HUES6 (cell line): ENCODE measurements at regions not wholly inside any gene's neighbourhood (a gene's known extent, or its start where the extent isn't known, plus 50 kb on each side); places are given as distances from the start of the nearest gene placed in this dataset.

Source experiments
- H3K27ac ChIP-seq: 2 replicates; pipeline ENCODE4 v1.7.0; 2013; ENCODE audit warnings: low read depth, mild to moderate bottlenecking, low read length, inconsistent platforms
- H3K27me3 ChIP-seq: 2 replicates; pipeline ENCODE4 v1.6.1; 2013; ENCODE audit warnings: low read length; ENCODE audit not compliant: control insufficient read depth, insufficient read depth
- H3K36me3 ChIP-seq: 2 replicates; pipeline ENCODE4 v1.6.1; 2013; ENCODE audit warnings: low read length; ENCODE audit not compliant: control insufficient read depth, insufficient read depth
- H3K4me1 ChIP-seq: 2 replicates; pipeline ENCODE4 v1.6.1; 2013; ENCODE audit warnings: low read length; ENCODE audit not compliant: control insufficient read depth, insufficient read depth
- H3K4me3 ChIP-seq: 2 replicates; pipeline ENCODE4 v1.5.1; 2013; ENCODE audit warnings: low read depth, low read length
- H3K9ac ChIP-seq: one replicate; pipeline ENCODE4 v1.6.1; 2013; ENCODE audit warnings: mild to moderate bottlenecking, low read length
- H3K9me3 ChIP-seq: 2 replicates; pipeline ENCODE4 v1.6.1; 2013; ENCODE audit warnings: low read depth, low read length; ENCODE audit not compliant: control insufficient read depth, insufficient read depth

- Histone ChIP-seq H3K4me3 (no peak overlapping the region), H3K9ac (no peak overlapping the region), H3K9me3 (no peaks in the 10 kb centered on the region), H3K27me3 (peaks cover 57% of the 10 kb centered on the region), H3K36me3 (no peaks in the 10 kb centered on the region), H3K4me1 (no peaks in the 10 kb centered on the region), H3K27ac (no peak overlapping the region)
Observed at GRCh38 chr3:10753964-10754363, 62.1 kb upstream of the SLC6A11 start.

DNA sequence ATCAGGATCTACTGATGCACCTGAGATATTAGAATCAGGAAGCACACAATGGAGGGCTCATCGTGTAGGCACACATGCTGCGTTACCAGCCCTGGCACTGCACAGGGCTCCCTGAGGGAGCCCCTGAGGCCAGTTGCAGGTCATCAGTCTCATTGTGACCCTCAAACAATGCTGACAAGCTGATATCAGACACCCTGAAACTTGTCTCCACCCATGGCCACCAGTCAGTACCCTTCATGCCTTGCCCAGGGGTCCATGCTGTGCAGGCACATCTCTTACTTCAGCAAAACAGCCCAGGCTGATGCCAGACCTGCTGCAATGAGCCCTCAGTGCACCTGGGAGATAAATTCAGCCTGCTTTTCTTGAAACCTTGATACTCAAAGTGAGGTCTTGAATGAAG, 59.5 kb upstream of the SLC6A11 start:
- Histone ChIP-seq H3K36me3 (no peaks in the 10 kb centered on the region), H3K27me3 (peaks cover 33% of the 10 kb centered on the region), H3K9me3 (no peaks in the 10 kb centered on the region), H3K4me1 (peaks cover 5% of the 10 kb centered on the region; the same call in 1 of the 2 replicates), H3K4me3 (no peak overlapping the region), H3K27ac (no peak overlapping the region), H3K9ac (no peak overlapping the region)

- no peaks in the 10 kb centered on the region for H3K9me3 ChIP-seq
- H3K4me1 ChIP-seq, result peaks cover 6% of the 10 kb centered on the region; the same call in 1 of the 2 replicates
- no peak overlapping the region for H3K27ac ChIP-seq
- H3K9ac ChIP-seq, result no peak overlapping the region
- H3K27me3 ChIP-seq, result peaks cover 28% of the 10 kb centered on the region
- H3K36me3 ChIP-seq, result no peaks in the 10 kb centered on the region
- no peak overlapping the region for H3K4me3 ChIP-seq
Observed at GRCh38 chr3:10757021-10757820, 58.8 kb upstream of the SLC6A11 start.

- Histone ChIP-seq H3K4me3 (no peak overlapping the region), H3K36me3 (no peaks in the 10 kb centered on the region), H3K9ac (no peak overlapping the region), H3K27me3 (peaks cover 23% of the 10 kb centered on the region; the same call in 1 of the 2 replicates), H3K27ac (no peak overlapping the region), H3K9me3 (no peaks in the 10 kb centered on the region), H3K4me1 (peaks cover 6% of the 10 kb centered on the region; the same call in 1 of the 2 replicates)
Observed at GRCh38 chr3:10757821-10758130, 58.3 kb upstream of the SLC6A11 start.

GRCh38 chr3:10758304-10759037, 57.6 kb upstream of the SLC6A11 start:
- Histone ChIP-seq H3K4me3 (no peak overlapping the region), H3K4me1 (peaks cover 6% of the 10 kb centered on the region; the same call in 1 of the 2 replicates), H3K9ac (no peak overlapping the region), H3K36me3 (no peaks in the 10 kb centered on the region), H3K27ac (no peak overlapping the region), H3K27me3 (peaks cover 18% of the 10 kb centered on the region; the same call in 1 of the 2 replicates), H3K9me3 (no peaks in the 10 kb centered on the region)

GRCh38 chr3:10759495-10759894, 56.5 kb upstream of the SLC6A11 start:
- peaks cover 6% of the 10 kb centered on the region for H3K4me1 ChIP-seq
- no peaks in the 10 kb centered on the region for H3K9me3 ChIP-seq
- no peak overlapping the region for H3K9ac ChIP-seq
- H3K27me3 ChIP-seq, result peaks cover 18% of the 10 kb centered on the region; the same call in 1 of the 2 replicates
- no peak overlapping the region for H3K4me3 ChIP-seq
- H3K36me3 ChIP-seq, result no peaks in the 10 kb centered on the region
- no peak overlapping the region for H3K27ac ChIP-seq

- H3K4me1 ChIP-seq, result peaks cover 6% of the 10 kb centered on the region
- no peaks in the 10 kb centered on the region for H3K36me3 ChIP-seq
- peaks cover 18% of the 10 kb centered on the region; the same call in 1 of the 2 replicates for H3K27me3 ChIP-seq
- H3K9me3 ChIP-seq, result no peaks in the 10 kb centered on the region
- H3K4me3 ChIP-seq, result no peak overlapping the region
- H3K9ac ChIP-seq, result no peak overlapping the region
- H3K27ac ChIP-seq, result no peak overlapping the region
Observed at GRCh38 chr3:10760199-10760598, 55.8 kb upstream of the SLC6A11 start.

GRCh38 chr3:10761583-10761982, 54.4 kb upstream of the SLC6A11 start:
- H3K36me3 ChIP-seq, result no peaks in the 10 kb centered on the region
- no peaks in the 10 kb centered on the region for H3K9me3 ChIP-seq
- H3K27me3 ChIP-seq, result peaks cover 12% of the 10 kb centered on the region; the same call in 1 of the 2 replicates
- H3K27ac ChIP-seq, result no peak overlapping the region
- H3K9ac ChIP-seq, result no peak overlapping the region
- H3K4me3 ChIP-seq, result no peak overlapping the region
- peaks cover 6% of the 10 kb centered on the region for H3K4me1 ChIP-seq

DNA sequence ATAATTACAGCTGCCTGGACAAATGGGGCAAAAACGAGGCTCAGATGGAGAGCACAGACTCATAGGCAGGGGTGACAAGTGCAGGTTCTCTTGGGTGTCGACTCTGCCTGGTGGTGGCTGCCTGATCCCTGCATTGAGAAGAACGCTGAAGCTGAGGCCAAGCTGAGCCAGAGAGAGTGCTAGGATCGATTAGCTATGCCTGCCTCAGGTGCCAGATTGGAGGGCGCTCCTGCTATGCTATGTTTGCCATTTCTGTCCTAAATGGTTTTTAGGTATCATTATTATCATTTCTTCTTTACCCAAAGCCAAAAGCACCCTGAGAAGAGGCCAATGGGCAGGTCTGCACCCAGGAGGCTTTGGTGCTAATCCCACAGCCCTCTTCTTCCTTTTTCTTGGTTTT, 53.9 kb upstream of the SLC6A11 start:
- Histone ChIP-seq H3K27me3 (peaks cover 6% of the 10 kb centered on the region; the same call in 1 of the 2 replicates), H3K4me1 (peaks cover 6% of the 10 kb centered on the region), H3K9ac (no peak overlapping the region), H3K4me3 (no peak overlapping the region), H3K9me3 (no peaks in the 10 kb centered on the region), H3K36me3 (no peaks in the 10 kb centered on the region), H3K27ac (no peak overlapping the region)

GRCh38 chr3:10762611-10763247, 53.3 kb upstream of the SLC6A11 start:
- H3K36me3 ChIP-seq, result no peaks in the 10 kb centered on the region

DNA sequence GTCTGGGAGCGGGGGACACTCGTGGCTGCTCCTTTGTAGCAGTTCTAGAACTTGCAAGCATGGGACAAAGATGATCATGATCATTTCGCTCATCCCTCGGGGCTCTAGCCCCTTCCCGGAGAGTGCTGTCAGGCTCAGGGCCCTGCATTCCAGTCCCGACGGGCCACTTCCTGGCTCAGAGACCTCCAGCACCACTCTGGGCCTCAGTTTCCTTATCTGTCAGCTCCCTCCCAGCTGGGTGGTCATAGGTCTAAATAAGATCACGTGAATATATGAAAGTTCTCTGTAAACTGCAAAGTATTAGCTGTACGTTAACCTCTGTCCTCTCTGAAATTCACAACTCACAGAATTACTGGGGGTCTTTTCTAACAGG, 52.8 kb upstream of the SLC6A11 start:
- Histone ChIP-seq H3K4me1 (peaks cover 6% of the 10 kb centered on the region), H3K4me3 (no peak overlapping the region), H3K9ac (no peak overlapping the region), H3K27ac (no peak overlapping the region), H3K27me3 (no peaks in the 10 kb centered on the region; the same call in 1 of the 2 replicates), H3K9me3 (no peaks in the 10 kb centered on the region), H3K36me3 (no peaks in the 10 kb centered on the region)

More at GRCh38 chr3:10762611-10763247, 53.3 kb upstream of the SLC6A11 start:
- peaks cover 6% of the 10 kb centered on the region for H3K4me1 ChIP-seq
- H3K27me3 ChIP-seq, result peaks cover under 1% of the 10 kb centered on the region; the same call in 1 of the 2 replicates
- no peaks in the 10 kb centered on the region for H3K9me3 ChIP-seq
- H3K4me3 ChIP-seq, result no peak overlapping the region
- H3K27ac ChIP-seq, result no peak overlapping the region
- H3K9ac ChIP-seq, result no peak overlapping the region
